ENCODE measurements at regions not wholly inside any gene's neighbourhood (a gene's known extent, or its start where the extent isn't known, plus 50 kb on each side); places are given as distances from the start of the nearest gene placed in this dataset.
"Not testable (repeated sequence)": the region's sequence is repeated elsewhere in the genome, so short reads cannot be mapped to it uniquely, and the experiment has no call there.

DNA sequence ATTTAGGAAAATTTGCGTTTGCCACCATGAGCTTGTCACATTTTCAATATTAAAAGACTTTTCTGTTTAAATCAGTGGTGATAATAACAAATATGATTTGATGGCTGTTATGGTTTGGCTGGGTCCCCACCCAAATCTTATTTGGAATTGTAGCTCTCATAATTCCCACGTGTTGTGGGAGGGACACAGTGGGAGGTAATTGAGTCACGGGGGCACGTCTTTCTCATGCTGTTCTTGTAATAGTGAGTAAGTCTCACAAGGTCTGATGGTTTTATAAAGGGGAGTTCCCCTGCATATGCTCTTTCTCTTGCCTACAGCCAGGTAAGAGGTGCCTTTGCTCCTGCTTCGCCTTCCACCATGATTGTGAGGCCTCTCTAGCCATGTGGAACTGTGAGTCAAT, 83.4 kb upstream of the RGPD4 start:
- Histone ChIP-seq H3K27ac (ENCODE audit: low read depth, low read length, poor library complexity, severe bottlenecking) (no peak overlapping the region), H3K4me3 (ENCODE audit: low read depth, low read length, poor library complexity, severe bottlenecking) (no peak overlapping the region), H3K9me3 (ENCODE audit: low read depth, low read length, poor library complexity, severe bottlenecking) (no peaks in the 10 kb centered on the region), H3K27me3 (replicated peaks; ENCODE audit: insufficient read depth, low read depth, low read length, poor library complexity) (no peaks in the 10 kb centered on the region), H3K36me3 (ENCODE audit: insufficient read depth, low read length, poor library complexity, severe bottlenecking) (no peaks in the 10 kb centered on the region), H3K4me1 (ENCODE audit: insufficient read depth, low read length, poor library complexity, severe bottlenecking) (no peaks in the 10 kb centered on the region)
- BruUV-seq (replicated peaks) = no TSS peak
- CTCF ChIA-PET = no interaction called here
- TF ChIP-seq, protein P1, sequence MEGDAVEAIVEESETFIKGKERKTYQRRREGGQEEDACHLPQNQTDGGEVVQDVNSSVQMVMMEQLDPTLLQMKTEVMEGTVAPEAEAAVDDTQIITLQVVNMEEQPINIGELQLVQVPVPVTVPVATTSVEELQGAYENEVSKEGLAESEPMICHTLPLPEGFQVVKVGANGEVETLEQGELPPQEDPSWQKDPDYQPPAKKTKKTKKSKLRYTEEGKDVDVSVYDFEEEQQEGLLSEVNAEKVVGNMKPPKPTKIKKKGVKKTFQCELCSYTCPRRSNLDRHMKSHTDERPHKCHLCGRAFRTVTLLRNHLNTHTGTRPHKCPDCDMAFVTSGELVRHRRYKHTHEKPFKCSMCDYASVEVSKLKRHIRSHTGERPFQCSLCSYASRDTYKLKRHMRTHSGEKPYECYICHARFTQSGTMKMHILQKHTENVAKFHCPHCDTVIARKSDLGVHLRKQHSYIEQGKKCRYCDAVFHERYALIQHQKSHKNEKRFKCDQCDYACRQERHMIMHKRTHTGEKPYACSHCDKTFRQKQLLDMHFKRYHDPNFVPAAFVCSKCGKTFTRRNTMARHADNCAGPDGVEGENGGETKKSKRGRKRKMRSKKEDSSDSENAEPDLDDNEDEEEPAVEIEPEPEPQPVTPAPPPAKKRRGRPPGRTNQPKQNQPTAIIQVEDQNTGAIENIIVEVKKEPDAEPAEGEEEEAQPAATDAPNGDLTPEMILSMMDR (conservative IDR thresholded peaks at IDR 0.05; ENCODE audit: low read depth, low read length) = no peak
- TF ChIP-seq EZH2 (IDR thresholded peaks at IDR 0.05; ENCODE audit: borderline replicate concordance, low read depth, low read length, poor library complexity, severe bottlenecking) = no peak
- intact Hi-C loops (cut with micrococcal nuclease; ENCODE audit: unreplicated experiment) = no loop called here
- POLR2A ChIA-PET (ENCODE audit: low non-redundant PET) = no interaction called here
- no peak for DNase-seq (ENCODE audit: low spot score)

DNA sequence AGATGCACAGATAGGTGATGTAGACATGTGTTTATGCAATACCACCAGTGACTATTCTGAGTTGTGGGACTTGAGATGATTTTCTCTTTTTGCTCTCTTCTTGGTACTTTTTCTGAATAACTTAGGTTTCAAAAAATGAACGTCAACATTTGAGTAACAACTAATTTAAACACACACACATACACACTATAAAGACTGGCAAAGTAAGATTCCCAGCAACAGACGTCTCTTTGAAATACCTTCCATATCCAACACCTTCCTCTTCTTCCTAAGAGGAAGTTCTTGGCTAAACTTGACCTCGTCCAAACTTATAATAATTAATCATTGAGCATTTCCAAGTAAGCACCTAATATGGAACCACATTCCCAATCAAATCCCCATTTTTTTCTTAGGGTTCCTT, 81.6 kb upstream of the RGPD4 start:
- H3K4me1 ChIP-seq (ENCODE audit: insufficient read depth, low read length, poor library complexity, severe bottlenecking) = no peaks in the 10 kb centered on the region
- no peaks in the 10 kb centered on the region for H3K9me3 ChIP-seq (ENCODE audit: low read depth, low read length, poor library complexity, severe bottlenecking)
- no peaks in the 10 kb centered on the region for H3K36me3 ChIP-seq (ENCODE audit: insufficient read depth, low read length, poor library complexity, severe bottlenecking)
- TF ChIP-seq, protein P1 (conservative IDR thresholded peaks at IDR 0.05; ENCODE audit: low read depth, low read length) = no peak
- no peak for TF ChIP-seq EZH2 (IDR thresholded peaks at IDR 0.05; ENCODE audit: borderline replicate concordance, low read depth, low read length, poor library complexity, severe bottlenecking)
- no peaks in the 10 kb centered on the region for H3K27me3 ChIP-seq (replicated peaks; ENCODE audit: insufficient read depth, low read depth, low read length, poor library complexity)
- H3K4me3 ChIP-seq (ENCODE audit: low read depth, low read length, poor library complexity, severe bottlenecking) = no peak overlapping the region
- CTCF ChIA-PET = no interaction called here
- no TSS peak for BruUV-seq (replicated peaks)
- DNase-seq (ENCODE audit: low spot score) = no peak
- H3K27ac ChIP-seq (ENCODE audit: low read depth, low read length, poor library complexity, severe bottlenecking) = no peak overlapping the region
- intact Hi-C loops (cut with micrococcal nuclease; ENCODE audit: unreplicated experiment) = no loop called here
- POLR2A ChIA-PET (ENCODE audit: low non-redundant PET) = no interaction called here

DNA sequence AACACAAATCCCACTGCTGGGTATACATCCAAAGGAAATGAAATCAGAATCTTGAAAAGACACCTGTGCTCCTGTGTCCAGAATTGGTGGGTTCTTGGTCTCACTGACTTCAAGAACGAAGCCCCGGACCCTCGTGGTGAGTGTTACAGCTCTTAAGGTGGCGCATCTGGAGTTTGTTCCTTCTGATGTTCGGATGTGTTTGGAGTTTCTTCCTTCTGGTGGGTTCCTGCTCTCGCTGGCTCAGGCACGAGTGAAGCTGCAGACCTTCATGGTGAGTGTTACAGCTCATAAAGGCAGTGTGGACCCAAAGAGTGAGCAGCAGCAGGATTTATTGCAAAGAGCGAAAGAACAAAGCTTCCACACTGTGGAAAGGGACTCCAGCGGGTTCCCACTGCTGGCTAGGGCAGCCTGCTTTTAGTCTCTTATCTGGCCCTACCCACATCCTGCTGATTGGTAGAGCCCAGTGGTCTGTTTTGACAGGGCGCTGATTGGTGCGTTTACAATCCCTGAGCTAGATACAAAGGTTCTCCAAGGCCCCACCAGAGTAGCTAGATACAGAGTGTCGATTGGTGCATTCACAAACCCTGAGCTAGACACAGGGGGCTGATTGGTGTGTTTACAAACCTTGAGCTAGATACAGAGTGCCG, 80.0 kb upstream of the RGPD4 start:
- H3K4me3 ChIP-seq (ENCODE audit: low read depth, low read length, poor library complexity, severe bottlenecking); DNase-seq (ENCODE audit: low spot score); BruUV-seq (replicated peaks); CTCF ChIA-PET; intact Hi-C loops (cut with micrococcal nuclease; ENCODE audit: unreplicated experiment); POLR2A ChIA-PET (ENCODE audit: low non-redundant PET); H3K27me3 ChIP-seq (replicated peaks; ENCODE audit: insufficient read depth, low read depth, low read length, poor library complexity); H3K4me1 ChIP-seq (ENCODE audit: insufficient read depth, low read length, poor library complexity, severe bottlenecking); H3K9me3 ChIP-seq (ENCODE audit: low read depth, low read length, poor library complexity, severe bottlenecking); H3K27ac ChIP-seq (ENCODE audit: low read depth, low read length, poor library complexity, severe bottlenecking); H3K36me3 ChIP-seq (ENCODE audit: insufficient read depth, low read length, poor library complexity, severe bottlenecking): not testable (repeated sequence)

DNA sequence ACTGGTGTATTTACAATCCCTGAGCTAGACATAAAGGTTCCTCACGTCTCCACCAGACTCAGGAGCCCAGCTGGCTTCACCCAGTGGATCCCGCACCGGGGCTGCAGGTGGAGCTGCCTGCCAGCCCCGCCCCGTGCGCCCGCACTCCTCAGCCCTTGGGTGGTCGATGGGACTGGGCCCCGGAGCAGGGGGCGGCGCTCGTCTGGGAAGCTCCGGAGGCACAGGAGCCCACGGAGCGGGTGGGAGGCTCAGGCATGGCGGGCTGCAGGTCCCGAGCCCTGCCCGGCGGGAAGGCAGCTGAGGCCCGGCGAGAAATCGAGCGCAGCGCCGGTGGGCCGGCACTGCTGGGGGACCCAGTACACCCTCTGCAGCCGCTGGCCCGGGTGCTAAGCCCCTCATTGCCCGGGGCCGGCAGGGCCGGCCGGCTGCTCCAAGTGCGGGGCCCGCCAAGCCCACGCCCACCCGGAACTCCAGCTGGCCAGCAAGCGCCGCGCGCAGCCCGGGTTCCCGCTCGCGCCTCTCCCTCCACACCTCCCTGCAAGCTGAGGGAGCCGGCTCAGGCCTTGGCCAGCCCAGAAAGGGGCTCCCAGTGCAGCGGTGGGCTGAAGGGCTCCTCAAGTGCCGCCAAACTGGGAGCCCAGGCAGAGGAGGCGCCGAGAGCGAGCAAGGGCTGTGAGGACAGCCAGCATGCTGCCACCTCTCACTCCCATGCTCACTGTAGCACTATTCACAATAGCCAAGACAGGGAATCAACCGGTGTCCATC, 79.3 kb upstream of the RGPD4 start:
- POLR2A ChIA-PET (ENCODE audit: low non-redundant PET) = not testable (repeated sequence)

More for the DNA sequence above, 79.3 kb upstream of the RGPD4 start:
- H3K9me3 ChIP-seq (ENCODE audit: low read depth, low read length, poor library complexity, severe bottlenecking); intact Hi-C loops (cut with micrococcal nuclease; ENCODE audit: unreplicated experiment); H3K4me1 ChIP-seq (ENCODE audit: insufficient read depth, low read length, poor library complexity, severe bottlenecking); H3K27ac ChIP-seq (ENCODE audit: low read depth, low read length, poor library complexity, severe bottlenecking); H3K27me3 ChIP-seq (replicated peaks; ENCODE audit: insufficient read depth, low read depth, low read length, poor library complexity); H3K36me3 ChIP-seq (ENCODE audit: insufficient read depth, low read length, poor library complexity, severe bottlenecking); H3K4me3 ChIP-seq (ENCODE audit: low read depth, low read length, poor library complexity, severe bottlenecking); DNase-seq (ENCODE audit: low spot score); BruUV-seq (replicated peaks); CTCF ChIA-PET: not testable (repeated sequence)

Data from A673 (cell line).